GM06990 (cell line): ENCODE measurements at regions not wholly inside any gene's neighbourhood (a gene's known extent, or its start where the extent isn't known, plus 50 kb on each side); places are given as distances from the start of the nearest gene placed in this dataset.

Experiments
- DNase-seq: peaks from one replicate; pipeline ENCODE4 v3.0.0-alpha.2; 2011; ENCODE audit not compliant: insufficient read length; ENCODE audit errors: extremely low read depth
- H3K27me3 ChIP-seq: replicated peaks from 2 replicates; pipeline ENCODE4 v1.6.0; 2011; ENCODE audit warnings: low read length; ENCODE audit not compliant: control insufficient read depth, insufficient read depth
- H3K36me3 ChIP-seq: 2 replicates; pipeline ENCODE4 v1.5.1; 2011; ENCODE audit warnings: low read length; ENCODE audit not compliant: control insufficient read depth, insufficient read depth
- H3K4me3 ChIP-seq: replicated peaks from 2 replicates; pipeline ENCODE4 v1.5.1; 2011; ENCODE audit warnings: low read depth, mild to moderate bottlenecking, control low read depth, low read length
- TF ChIP-seq, protein P1 (sequence below): IDR thresholded peaks from 2 replicates; pipeline ENCODE4 v1.5.1; 2011; ENCODE audit warnings: low read length, control low read depth, mild to moderate bottlenecking, inconsistent platforms; ENCODE audit not compliant: insufficient read depth, poor library complexity, severe bottlenecking

DNA sequence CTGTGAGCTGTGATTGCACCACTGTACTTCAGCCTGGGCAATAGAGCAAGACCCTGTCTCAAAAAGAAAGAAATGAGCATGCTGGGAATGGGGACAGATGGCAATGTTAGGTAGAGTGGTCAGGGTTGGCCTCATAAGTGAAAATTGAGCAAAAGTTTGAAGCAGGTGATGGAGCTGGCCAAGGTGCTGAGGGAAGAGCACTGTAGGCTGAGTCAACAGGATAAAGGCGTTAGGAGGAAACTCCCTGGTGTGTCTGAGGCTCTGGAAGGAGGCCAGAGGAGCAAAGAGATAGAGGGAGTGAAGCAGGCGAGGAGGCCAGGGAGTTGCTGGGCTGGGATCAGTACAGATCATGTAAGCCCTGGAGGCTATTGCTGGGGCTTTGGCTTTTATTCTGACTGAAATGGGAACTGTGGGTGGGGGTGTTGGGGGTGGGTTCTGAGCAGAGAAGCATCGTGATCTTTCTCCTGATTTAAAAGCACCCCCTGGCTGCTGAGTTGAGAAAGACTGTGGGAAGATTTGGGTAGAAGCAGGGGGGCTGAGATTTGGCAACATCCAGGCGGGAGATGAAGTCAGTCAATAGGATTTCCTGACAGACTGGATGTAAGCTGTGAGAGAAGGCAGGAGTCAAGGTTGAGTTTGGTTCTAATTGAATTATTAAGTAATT is 52.5 kb upstream of the VKORC1L1 start:
- Histone ChIP-seq H3K36me3 (no peaks in the 10 kb centered on the region), H3K27me3 (no peaks in the 10 kb centered on the region), H3K4me3 (no peak overlapping the region)
- no peak for DNase-seq
- TF ChIP-seq, protein P1, sequence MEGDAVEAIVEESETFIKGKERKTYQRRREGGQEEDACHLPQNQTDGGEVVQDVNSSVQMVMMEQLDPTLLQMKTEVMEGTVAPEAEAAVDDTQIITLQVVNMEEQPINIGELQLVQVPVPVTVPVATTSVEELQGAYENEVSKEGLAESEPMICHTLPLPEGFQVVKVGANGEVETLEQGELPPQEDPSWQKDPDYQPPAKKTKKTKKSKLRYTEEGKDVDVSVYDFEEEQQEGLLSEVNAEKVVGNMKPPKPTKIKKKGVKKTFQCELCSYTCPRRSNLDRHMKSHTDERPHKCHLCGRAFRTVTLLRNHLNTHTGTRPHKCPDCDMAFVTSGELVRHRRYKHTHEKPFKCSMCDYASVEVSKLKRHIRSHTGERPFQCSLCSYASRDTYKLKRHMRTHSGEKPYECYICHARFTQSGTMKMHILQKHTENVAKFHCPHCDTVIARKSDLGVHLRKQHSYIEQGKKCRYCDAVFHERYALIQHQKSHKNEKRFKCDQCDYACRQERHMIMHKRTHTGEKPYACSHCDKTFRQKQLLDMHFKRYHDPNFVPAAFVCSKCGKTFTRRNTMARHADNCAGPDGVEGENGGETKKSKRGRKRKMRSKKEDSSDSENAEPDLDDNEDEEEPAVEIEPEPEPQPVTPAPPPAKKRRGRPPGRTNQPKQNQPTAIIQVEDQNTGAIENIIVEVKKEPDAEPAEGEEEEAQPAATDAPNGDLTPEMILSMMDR = no peak
